ENCODE measurements at regions not wholly inside any gene's neighbourhood (a gene's known extent, or its start where the extent isn't known, plus 50 kb on each side); places are given as distances from the start of the nearest gene placed in this dataset.
A peak's percentile ranks its signal among the peaks of the same experiment; 100 is the strongest.
"Not testable (repeated sequence)": the region's sequence is repeated elsewhere in the genome, so short reads cannot be mapped to it uniquely, and the experiment has no call there.

DNA sequence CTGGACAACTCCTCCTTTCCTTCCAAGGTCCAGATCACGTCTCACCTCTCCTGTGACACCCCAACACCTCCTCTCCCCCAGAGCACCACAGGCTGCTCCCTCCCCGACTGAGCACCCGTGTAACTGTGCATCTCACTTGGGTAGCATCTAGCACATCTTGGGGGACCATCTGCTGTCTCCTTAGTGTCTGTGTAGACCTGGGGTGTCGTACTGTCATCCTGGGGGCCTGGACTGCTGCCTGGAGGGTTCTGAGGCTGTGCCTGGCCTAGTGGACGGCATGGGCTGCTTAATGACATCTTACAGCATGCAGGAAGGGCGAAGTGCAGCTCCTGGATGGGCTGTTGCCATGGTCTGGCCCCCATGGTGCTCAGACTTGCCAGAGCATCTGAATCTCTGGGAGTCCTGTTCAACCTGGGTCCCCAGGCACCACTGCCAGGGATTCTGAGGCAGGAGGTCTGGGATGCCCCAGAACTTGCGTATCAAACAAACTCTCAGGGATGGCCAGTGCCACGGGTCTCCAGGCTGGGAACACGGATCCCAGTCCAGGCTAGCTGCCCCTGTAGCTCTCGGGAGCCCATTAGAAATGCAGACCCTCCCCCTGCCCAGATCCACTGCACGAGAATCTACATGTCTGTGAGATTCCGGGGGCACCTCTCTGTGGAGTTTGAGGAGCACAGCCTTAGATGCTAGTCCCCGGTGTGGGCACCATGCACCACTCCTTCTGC is 194.4 kb upstream of the ZNF469 start:
- not testable (repeated sequence) for DNase-seq

DNA sequence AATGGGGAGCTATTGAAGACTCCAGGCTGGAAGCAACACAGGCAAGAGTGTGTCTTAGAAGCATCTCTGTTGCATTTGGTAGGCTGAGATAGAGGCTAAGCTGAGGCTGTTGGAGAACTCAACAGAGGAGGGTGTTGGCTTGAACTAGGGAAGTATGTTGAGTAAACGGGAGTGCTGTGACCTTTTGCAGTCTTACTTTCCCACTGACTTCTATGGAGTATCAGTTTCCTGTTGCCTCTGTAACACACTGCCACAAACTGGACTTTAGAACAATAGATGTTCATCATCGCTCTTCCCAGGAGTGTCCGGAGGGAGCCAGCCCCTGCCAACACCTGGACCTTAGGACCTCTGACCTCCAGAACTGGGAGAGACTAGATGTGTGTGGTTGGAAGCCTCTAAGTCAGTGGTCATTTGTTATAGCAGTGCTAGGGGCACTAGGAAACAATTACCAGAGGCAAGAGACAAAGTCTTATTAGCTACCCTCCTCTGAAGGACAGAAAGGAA is 192.1 kb upstream of the ZNF469 start:
- DNase-seq: not testable (repeated sequence)

DNA sequence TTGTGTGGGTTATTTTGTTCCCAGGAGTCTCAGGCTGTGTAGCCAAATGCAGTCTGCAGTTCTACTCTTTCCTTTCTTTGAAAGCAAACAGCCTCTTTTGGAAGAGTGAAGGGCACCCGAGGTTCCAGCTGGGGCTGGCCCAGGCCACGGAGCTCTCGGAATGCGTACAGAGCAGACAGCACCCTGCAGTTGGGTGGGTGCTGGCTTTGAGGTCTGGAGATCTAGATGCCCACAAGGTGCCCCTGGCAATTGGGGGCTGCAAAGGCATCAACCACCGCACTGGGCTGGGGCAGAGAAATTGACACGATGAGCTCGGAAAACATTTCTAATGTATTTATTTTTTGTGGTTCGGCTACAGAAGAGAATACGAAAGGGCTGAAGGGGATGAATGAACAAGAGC is 191.6 kb upstream of the ZNF469 start:
- not testable (repeated sequence) for DNase-seq

DNA sequence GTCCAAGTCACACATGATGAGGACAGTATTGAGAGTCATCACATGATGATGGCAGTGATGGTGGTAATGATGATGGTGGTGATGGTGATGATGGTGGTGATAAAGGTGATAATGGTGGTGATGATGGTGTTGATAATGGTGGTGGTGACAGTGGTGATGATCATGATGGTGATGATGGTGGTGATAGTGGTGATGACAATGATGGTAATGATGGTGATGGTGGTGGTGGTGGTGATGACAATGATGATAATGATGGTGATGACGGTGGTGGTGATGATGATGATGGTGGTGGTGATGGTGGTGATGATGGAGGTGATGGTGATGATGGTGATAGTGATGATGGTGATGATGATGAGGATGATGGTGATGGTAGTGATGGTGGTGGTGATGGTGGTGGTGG is 190.2 kb upstream of the ZNF469 start:
- no peak for DNase-seq

DNA sequence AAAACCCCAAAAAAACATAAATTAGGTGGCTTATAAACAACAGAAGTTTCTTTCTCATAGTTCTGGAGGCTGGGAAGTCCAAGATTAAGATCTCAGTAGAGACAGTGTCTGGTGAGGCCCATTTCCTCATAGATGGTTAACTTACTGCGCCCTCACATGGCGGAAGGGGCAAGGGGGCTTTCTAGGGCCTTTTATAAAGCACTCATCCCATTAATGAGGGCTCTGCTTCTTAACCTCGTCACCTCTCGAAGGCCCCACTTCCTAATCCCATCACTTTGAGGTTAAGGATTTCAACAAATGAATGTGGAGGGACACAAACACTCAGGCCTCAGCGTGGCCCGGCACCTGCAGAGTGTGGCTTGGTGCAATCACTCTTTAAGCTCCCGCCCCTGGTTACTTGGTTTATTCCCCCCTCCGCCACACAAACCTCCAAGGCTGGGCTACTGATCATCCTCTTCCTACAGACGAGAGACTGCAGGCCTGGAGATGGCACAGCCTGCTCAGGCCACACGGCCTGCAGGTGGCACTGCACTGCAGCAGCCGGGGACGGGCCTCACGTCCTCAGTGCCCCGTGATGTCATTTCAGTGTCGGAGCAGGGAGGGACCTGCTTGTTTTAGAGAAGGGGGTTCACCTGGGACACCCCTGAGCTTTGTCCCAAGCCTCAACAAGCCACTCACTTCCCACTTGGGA is 188.9 kb upstream of the ZNF469 start:
- DNase-seq: peak in 1 of 5 donors; percentile 38

DNA sequence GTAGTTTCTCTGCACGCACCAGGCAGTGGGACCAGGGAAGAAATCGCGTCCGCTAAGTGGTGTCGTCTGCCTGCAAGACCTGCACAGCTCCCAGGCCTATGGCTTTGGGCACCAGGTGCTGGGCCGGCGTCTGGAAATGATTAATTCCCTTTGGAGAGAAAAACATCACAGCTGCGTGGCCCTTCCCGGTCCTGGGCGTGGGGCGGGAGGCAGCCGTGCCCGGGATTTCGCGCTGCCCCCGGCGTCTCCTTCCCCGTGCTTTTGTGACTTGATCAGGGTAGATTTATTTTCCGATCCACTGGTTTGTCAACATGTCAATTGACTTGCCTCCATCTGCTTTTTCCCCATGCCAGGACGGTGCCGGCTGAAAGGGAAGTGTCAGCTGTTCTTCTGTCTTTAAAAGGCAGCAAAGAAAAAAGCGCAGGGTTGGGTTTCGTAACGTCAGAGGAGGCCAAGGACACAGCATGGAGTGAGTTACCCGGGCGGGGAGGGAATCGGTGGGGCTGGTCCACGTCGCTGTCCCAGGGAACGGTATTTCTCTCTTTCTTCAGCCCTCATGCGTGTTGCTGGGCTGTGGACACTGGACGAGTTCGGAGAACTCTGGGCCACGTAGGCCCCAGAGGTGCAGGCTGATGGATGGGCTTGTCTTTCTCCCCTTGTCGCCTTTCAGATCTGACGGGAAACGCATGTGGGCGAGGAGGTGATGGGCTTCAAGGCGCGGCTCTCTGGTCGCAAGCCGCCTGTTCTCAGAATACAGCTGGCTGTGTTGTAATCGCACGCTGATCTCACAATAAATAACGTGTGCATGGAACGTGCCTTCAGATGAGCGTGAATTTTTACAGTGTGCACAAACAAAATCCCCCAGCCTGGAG is 188.1 kb upstream of the ZNF469 start:
- DNase-seq: no peak

DNA sequence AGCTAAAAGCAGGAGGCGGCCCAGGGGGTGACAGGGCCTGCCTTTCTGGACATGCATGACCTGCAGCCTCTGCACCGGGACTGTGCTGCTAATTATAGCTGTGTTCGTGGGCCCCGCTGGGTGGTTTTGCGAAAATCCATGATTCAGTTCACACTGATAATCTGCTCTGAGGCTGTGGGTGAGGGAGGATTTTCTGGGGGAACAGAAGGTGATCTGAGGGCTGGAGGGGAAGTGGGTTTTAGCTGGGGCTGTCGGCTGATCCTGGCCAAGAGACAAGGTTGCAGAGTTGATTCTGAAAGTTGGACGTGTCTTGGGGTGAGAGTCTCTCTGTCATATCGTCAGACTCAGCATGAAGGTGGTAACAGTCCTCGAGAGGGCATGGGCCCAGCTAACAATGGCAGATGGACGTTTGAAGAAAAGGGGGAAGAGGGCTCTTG is 187.5 kb upstream of the ZNF469 start:
- no peak for DNase-seq

DNA sequence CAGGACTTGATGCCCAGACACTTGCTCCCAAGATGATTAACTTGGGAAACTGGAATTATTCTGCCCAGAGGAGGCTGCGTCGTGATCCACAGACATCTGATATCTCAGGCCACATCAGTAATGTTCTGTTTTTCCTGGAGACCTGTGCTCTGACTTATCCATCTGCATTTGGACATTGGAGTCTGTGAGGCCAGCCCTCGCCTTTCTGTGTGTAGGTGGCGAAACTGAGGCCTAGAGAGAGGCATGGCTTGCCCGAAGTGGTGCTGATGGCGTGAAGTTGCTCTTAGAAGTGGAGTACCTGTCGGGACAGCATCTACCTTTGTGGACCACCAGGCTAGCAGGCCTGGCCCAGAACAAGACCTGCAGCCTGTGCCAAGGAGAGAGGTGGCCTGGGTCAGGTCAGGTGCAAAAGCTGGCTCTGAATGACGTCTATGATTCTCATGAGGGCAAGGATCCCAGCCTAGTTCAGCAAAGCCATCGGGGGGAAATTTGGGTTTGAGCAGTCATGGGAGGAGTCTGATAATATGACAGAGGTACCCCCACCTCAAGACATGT is 186.8 kb upstream of the ZNF469 start:
- DNase-seq: no peak

DNA sequence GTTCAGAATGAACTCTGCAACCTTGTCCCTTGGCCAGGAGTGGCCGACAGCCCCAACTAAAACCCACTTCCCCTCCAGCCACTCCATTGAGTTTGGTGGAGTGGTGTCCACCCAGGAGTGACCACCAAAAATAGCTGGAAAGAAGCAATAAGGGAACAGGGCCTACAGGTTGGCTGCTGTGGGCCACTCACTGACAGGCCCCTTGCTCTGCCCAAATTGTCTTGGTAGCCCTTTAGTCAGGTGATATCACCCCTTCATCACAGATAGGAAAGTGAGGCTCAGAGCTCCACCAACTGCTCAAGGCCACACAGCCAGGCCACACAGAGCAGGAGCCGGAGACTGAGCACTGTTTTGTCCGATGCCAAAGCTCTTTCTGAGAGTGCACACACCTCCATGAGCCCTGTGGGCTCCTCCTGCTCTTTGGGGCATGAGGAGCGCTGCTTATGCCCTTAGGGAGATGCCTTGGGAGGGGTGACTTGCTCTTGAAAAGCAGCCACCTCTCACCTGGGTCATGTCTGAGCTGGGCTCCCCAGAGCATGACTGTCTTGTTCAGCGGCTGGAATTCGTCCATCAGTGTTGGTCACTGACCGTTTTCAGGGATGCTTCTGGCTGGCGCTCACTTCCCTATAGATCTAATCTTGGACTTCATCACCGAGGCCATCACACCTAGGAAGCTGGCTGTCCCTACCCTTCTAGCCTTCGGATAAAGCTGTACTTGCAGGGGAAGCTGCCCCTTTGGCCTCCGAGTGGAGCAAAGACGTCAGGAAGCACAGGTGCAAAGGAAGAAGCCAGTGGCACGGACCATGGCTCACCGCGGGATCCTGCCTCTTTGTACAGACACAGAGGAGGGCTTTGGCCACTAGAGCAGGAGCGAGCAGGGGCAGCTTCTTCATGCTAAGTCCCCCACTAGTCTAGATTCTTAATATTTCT is 186.0 kb upstream of the ZNF469 start:
- DNase-seq: no peak

DNA sequence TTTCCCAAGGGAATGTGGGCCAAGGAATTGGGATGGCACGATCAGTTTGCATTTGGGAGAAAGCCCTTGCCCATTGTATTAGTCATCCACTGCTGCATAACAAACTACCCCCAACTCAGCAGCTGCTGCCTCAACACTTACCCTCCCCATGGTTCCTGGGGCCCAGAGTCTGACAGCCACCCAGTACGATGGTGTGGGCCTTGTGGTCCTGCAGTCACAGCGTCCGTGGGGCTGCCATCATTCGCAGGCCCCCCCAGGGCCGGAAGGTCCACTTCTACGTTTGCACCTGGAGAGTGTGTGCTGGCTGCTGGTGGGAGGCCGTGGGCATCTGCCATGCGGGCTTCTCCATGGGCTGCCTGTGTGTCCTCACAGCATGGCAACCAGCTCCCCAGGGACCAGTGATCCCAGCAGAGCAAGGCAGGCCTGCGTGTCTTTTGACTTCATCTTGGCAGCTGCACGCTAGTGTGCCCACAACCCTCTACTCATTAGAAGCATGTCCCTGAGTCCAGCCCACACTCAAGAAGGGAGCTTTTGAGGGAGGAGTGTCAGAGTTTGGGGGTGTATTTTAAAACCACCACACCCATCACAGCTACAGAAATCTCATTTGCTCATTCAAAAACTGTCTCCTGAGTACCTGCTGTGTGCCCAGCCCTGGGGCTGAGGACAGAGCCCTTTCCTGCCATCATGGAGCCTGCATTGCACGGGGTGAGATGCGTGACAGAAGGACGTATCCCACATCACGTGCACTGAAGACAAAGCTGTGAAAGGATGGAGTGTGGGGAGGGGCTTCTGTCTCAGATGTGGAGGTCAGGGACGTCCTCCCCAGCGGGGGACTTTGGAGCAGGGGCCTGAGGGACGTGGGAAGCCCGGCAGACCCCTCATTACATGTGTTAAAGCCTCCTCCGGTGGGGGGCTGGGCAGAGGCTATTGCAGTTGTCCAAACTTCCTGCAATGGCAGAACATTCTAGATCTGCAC is 185.0 kb upstream of the ZNF469 start:
- DNase-seq: no peak

DNA sequence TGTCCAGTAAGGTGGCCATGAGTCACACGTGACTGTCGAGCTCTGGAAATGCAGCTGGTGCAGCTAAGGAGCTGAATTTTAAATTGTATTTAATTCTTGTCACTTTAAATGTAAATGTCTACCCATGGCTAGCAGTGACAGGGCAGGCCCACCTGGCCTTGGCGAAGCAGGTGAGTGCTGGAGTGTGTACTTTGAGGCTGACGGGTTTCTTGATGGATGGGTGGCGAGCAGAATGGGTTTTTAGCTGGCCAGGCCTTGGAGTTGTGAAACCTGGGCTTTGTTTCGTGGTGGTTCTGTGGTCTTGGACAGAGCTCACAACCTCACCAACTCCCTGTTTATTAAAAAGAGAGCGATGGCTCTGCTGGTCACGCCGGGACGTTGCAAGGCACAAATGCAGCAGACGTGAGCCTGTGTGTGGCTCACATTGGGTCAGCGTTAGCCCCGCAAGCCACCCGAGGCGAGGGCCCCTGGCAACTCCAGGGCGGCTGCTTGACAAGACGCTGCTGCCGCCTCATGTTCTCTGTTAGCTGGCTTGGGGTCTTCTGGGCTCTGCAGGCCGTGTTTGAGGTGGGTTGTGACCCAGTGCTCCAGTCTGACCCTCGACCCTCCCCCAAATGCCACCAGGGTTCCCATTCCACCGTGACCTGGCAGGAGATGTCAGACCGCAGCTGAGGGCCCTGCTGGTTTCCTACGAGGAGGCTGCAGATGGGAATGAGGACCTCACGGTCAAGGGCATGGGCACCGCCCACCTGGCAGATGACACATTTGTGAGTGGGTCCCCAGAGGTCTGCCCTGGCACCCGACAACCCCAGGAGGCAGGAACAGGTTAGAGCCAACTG is 184.1 kb upstream of the ZNF469 start:
- not testable (repeated sequence) for DNase-seq

DNA sequence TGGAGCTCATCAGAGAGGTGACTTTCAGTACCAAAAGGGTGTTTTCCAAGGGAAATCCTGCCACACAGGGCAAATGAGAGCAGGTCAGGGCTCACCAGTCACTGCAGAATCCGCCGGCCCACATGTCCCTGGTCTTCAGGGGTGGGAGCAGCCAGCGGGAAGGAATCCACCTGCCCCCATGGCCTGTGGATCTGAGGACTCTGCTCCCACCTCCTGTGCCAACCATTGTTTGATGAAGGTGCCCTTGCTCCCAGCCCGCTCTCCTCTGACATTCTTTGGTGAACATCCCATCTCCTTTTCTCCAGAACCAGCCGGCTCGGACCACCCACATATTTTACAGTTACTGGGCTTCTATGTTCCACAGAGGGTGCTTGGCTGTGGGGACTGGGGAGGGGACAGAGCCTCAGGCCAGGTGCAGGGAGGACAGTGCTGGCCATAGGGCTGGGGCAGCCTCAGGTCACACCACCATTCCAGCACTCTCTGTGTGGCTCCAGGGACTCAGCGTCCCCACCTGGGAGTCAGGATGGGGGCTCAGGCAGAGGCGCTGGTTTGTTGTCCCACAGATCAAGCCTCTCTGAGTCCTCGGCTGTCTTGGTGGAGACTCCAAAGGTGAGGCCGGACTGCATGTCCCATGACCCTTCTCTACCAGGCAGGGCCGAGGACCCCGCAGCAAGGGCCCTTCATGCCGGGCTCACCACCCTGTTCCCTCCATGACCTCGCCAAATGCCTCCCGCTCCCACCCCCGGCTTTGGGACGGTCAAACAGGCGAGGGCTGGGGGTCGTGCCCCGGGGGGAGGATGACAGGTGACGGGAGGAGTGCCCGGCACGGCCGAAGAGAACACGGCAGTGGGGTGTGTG is 183.2 kb upstream of the ZNF469 start:
- not testable (repeated sequence) for DNase-seq

DNA sequence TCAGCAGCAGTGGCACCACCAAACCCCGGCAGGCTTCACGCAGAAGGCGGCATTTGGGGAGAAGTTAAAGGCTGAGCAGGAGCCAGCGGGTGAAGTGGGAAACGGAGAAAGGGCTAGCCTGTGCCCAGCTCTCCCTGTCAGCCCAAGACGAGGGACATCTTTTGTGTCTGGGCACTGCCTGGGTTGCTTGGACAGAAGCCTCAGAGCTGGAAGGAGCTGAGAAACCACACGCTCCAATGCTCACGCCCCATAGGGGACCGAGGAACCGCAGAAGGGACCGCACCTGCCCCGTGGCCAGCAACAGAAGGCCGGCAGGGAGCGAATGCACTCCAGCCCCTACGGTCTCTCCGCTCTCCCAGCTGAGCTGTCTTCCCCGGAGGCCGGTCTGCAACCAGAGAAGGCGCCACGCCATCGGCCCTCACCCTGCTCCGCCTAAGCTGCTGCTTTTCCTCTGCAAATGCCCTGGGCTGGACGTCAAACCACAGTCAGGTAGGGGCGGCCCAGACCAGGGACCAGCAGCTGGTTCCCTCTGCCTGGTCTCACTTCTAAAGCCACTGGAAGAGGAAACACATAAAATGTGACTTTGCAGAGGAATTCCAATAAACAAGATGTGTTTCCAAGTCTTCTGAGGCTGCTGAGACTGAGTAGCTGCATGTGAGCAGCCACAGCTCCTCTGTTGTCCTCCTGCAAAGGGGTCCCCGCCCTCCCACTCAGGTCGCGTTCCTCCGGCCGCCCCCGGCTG is 182.4 kb upstream of the ZNF469 start:
- not testable (repeated sequence) for DNase-seq

DNA sequence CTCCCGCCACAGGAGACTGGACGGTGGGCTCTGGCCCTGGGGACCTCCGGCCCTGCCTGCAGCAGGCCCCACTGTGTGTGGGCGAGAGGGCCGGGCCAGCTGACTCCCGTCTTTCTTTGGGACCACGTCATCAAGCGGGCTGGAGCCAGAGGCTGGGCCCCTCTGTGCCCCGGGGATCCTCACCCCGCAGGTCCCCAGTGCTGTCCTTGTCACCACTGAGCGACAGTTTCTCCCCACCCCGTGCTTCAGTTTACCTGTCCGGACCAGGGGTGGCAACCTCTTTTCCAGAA is 181.9 kb upstream of the ZNF469 start:
- no peak for DNase-seq

DNA sequence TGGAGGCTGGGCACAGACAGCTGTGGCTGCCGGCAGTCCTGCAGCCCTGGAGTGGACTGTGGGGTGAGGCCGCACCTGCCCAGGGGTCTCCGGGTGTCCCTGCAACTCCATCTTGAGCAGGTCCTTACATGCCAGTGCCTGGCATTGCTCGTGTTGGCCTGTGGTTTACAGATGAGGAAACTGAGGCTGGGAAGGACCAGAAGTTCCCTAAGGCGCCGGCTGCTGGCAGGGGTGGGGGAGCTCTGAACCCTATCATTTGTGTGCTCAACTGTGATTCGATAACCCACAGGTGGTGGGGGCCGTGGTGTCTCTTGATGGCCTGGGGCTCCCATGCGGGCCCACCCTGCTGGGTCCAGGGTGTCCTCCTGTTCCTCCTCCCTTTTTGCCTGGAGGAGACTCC is 181.1 kb upstream of the ZNF469 start:
- DNase-seq: not testable (repeated sequence)

DNA sequence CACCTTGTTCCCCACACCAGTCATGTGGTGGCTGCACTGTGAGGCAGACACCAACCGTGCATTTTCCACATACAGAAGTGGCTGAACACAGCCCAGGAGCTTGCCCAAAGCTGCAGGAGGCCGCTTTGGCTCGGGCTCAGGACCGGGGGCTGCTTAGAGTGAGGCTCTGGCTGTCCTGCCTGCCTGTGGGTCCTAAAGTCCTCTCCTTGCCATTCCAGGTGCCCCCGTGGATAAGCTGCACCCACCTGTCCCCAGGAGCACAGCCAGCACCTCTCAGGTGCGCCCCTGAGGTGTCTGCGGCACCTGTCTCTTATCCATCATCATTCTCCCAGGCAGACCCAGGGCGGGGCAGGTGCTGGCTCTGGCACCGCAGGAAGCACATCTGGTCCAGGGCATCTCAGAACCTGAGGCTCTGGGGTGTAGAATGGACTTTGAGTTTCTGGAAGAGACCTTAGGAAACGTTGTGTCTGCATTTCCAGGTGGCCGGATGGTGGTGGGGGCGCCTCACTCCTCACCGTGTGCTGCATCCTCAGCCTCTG is 180.5 kb upstream of the ZNF469 start:
- no peak for DNase-seq

DNA sequence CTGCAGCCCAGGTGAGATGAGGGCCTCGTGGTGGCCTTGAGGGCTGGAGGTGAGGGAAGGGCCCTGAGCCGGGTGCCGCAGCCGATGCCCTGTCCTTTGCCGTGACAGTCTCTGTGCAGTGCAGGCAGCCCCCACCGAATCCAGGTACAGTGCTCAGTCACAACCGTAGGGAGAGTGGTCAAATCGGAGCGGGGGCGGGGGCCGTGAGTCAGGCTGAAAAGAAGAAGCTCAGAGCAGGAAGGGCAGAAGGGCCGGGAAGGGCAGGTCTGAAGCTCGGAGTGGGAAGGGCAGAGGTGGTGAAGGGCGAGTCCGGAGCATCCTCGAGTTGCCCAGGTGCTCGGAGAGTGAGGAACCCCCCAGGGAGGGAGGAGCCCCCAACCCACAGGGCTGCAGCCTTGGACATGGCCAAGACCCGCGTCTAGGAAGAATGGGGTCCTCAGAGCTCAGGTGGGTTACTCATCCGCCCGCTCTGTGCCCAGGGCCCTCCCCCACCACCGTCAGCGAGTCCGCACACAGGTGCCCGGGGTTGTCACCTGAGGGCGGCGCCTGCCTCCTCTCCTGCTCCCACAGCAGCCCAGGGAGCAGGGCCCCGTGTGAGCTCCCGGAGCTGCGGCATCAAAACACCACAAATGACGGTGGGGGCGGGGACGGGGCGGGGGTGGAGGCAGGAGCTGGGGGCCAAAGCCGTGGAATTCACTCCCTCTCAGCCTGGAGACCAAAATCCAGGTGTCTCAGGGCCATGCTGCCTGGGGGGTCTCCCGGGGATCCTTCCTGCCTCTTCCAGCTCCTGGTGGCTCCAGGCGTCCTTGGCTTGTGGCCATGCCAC is 179.7 kb upstream of the ZNF469 start:
- not testable (repeated sequence) for DNase-seq

All from T-helper 1 cell (primary cell).